H7 (cell line): ENCODE measurements at regions not wholly inside any gene's neighbourhood (a gene's known extent, or its start where the extent isn't known, plus 50 kb on each side); places are given as distances from the start of the nearest gene placed in this dataset.

Source experiments
- DNase-seq: peaks from one replicate; pipeline ENCODE4 v3.0.0; 2012
- H3K27me3 ChIP-seq: 2 replicates; pipeline ENCODE4 v1.6.0; 2011; ENCODE audit warnings: mild to moderate bottlenecking, low read length; ENCODE audit not compliant: control insufficient read depth, insufficient read depth
- H3K36me3 ChIP-seq: replicated peaks from 2 replicates; pipeline ENCODE4 v1.5.1; 2011; ENCODE audit warnings: low read length; ENCODE audit not compliant: control insufficient read depth, insufficient read depth
- H3K4me3 ChIP-seq: 2 replicates; pipeline ENCODE4 v1.5.1; 2011; ENCODE audit warnings: low read depth, mild to moderate bottlenecking, control low read depth, low read length, moderate library complexity; ENCODE audit not compliant: insufficient read depth

DNA sequence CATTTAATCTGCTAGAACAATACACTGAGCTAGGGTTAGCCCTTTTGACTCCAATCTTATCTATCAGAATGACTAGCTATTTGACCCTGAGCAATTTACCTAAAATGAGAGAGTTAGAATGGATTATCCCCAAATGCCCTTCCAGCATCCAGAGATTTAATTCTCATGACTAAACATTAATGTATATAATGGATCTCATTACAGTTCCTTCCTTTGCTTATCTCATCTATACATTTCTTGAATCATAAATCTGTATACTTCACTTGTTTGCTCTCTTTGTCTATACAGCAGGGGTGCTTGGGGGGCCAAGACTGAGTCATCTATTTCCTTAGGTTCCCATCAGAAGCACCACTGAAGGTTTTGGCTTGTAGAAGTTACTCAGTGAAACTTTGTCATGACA, 565.8 kb downstream of the IGSF11 start:
- H3K36me3 ChIP-seq: no peaks in the 10 kb centered on the region
- H3K4me3 ChIP-seq: no peak overlapping the region
- no peaks in the 10 kb centered on the region for H3K27me3 ChIP-seq
- DNase-seq: no peak

DNA sequence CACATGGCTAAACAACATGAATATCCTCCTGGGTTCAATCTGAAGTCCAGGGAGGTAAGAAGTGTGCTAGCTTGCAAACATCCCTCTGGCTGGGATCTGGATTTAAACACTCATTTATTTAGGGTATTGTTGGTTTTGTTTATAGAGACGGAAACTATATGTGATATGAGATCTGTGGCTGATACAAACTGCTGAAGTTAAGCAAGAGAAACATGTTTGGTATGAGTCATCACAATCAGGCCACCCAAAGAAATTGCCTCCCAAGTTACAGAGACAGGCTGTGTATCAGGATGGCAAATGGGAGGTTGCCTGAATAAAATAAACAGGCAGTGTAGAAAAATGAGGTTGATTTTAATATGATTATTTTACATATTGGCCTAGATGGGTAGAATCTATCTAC, 562.1 kb downstream of the IGSF11 start:
- H3K36me3 ChIP-seq: no peaks in the 10 kb centered on the region
- H3K27me3 ChIP-seq: no peaks in the 10 kb centered on the region
- H3K4me3 ChIP-seq: no peak overlapping the region
- DNase-seq: no peak

GRCh38 chr3:118473343-118473742, 561.3 kb downstream of the IGSF11 start:
- DNase-seq: no peak
- Histone ChIP-seq H3K4me3 (no peak overlapping the region), H3K36me3 (no peaks in the 10 kb centered on the region), H3K27me3 (no peaks in the 10 kb centered on the region)

- DNase-seq: no peak
- no peaks in the 10 kb centered on the region for H3K27me3 ChIP-seq
- H3K4me3 ChIP-seq: no peak overlapping the region
- H3K36me3 ChIP-seq: no peaks in the 10 kb centered on the region
These were observed 557.6 kb downstream of the IGSF11 start for GRCh38 chr3:118476885-118477618.

DNA sequence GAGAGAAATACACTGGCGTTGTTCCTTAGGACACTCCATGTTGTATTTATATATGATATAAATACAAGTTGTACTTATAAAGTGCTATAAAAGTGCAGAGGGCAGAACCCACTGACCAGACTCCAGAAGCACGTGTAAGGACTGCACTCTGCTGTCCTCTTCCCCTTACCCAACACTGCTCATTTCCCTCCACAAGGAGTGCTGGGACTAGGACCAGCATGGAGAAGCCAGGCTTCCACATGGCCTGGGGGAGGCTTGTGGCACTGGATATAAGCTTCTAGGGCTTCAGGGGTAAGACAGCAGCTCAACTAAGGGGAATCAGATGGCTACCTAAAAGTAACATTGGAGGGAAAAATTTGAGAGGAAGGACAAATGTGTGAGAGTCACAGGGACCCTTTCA, 556.9 kb downstream of the IGSF11 start:
- Histone ChIP-seq H3K4me3 (no peak overlapping the region), H3K36me3 (no peaks in the 10 kb centered on the region), H3K27me3 (no peaks in the 10 kb centered on the region)
- DNase-seq: no peak

DNA sequence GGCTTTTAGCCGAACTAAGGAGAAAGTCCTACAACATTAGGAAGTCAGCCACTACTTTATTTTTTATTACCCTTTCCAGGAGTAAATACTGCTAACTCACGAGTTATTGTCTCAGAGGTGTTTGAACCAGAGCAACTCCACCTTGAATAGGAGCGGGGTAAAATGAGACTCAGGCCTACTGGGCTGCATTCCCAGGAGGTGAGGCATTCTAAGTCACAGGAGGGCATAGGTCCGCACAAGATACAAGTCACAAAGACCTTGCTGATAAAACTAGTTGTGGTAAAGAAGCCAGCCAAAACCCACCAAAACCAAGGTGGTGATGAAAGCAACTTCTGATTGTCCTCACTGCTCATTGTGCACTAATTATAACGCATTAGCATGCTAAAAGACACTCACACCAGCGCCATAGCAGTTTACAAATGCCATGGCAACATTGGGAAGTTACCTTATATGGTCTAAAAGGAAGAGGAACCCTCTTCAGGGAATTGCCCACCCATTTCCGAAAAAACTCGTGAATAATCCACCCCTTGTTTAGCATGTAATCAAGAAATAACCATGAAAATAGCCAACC, 555.9 kb downstream of the IGSF11 start:
- no peaks in the 10 kb centered on the region for H3K27me3 ChIP-seq
- no peak for DNase-seq
- H3K36me3 ChIP-seq: no peaks in the 10 kb centered on the region

GRCh38 chr3:118479376-118479775, 555.3 kb downstream of the IGSF11 start:
- Histone ChIP-seq H3K27me3 (no peaks in the 10 kb centered on the region), H3K4me3 (no peak overlapping the region), H3K36me3 (no peaks in the 10 kb centered on the region)
- DNase-seq: no peak

More for the DNA sequence above, 555.9 kb downstream of the IGSF11 start:
- H3K4me3 ChIP-seq: no peak overlapping the region

- Histone ChIP-seq H3K36me3 (no peaks in the 10 kb centered on the region), H3K27me3 (no peaks in the 10 kb centered on the region), H3K4me3 (no peak overlapping the region)
- peak; percentile 1 for DNase-seq
These were observed 554.4 kb downstream of the IGSF11 start for GRCh38 chr3:118480101-118480860.

DNA sequence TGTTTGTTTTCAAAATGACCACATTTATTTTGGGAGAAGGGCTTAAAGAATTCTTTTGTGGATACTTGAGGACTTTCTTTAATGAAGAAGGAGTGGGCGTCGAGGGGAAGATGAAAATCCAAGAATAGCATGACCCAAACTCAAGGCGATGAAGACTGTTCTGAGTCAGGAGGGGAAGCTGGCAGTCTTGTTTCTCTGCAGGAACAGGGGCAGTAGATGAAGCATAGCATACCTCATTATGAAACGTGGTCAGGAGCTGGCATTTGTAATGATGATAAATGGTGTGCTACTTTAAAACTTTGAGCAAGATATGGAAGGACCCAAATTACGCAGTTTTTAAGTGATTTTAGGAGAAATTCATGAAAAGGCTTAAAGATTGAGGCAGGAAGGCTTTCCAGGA, 549.0 kb downstream of the IGSF11 start:
- no peaks in the 10 kb centered on the region for H3K36me3 ChIP-seq
- DNase-seq: no peak
- H3K4me3 ChIP-seq: no peak overlapping the region
- no peaks in the 10 kb centered on the region for H3K27me3 ChIP-seq

GRCh38 chr3:118487734-118488133, 546.9 kb downstream of the IGSF11 start:
- no peak for DNase-seq
- no peaks in the 10 kb centered on the region for H3K36me3 ChIP-seq
- no peak overlapping the region for H3K4me3 ChIP-seq
- H3K27me3 ChIP-seq: no peaks in the 10 kb centered on the region

DNA sequence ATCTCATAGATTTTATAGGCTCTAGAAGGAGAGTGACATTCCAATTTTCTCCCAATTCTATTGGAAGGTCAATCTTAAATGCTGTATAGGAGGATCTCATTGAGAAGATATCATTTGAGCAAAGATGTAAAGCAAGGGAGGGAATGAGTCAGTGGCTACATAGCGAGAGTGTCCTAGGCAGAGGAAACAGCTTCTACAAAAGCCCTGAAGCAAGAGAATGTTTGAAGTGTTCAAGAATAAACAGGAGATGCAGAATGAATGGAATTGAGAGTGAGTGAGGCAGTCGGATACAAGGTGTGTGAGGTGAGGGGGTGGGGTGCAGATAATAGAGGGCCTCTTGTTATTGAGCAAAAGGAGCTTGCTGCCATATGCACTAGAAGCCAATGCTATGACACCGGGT, 545.9 kb downstream of the IGSF11 start:
- no peaks in the 10 kb centered on the region for H3K27me3 ChIP-seq
- no peak overlapping the region for H3K4me3 ChIP-seq
- DNase-seq: no peak
- no peaks in the 10 kb centered on the region for H3K36me3 ChIP-seq

DNA sequence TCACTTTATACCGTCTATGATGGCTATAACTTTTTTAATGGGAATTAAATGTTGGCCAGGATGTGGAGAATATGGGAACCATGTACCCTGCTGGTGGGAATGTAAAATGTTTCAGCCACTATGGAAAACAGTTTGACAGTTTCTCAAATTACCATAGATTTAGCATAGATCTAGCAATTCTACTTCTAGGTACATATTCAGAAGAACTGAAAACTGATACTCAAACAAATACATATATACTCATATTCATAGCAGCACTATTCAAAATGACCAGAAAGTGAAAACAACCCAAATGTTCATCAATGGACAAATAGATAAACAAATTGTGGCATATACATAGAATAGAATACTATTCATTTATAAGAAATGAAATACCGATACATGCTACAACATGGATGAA, 539.4 kb downstream of the IGSF11 start:
- H3K4me3 ChIP-seq: no peak overlapping the region
- H3K27me3 ChIP-seq: no peaks in the 10 kb centered on the region
- DNase-seq: no peak
- H3K36me3 ChIP-seq: no peaks in the 10 kb centered on the region

- H3K36me3 ChIP-seq: no peaks in the 10 kb centered on the region
- H3K27me3 ChIP-seq: no peaks in the 10 kb centered on the region
- no peak overlapping the region for H3K4me3 ChIP-seq
- no peak for DNase-seq
These were observed 537.4 kb downstream of the IGSF11 start for GRCh38 chr3:118497274-118497673.

GRCh38 chr3:118501152-118501551, 533.5 kb downstream of the IGSF11 start:
- no peaks in the 10 kb centered on the region for H3K36me3 ChIP-seq
- H3K27me3 ChIP-seq: no peaks in the 10 kb centered on the region
- DNase-seq: peak; percentile 18
- H3K4me3 ChIP-seq: no peak overlapping the region

DNA sequence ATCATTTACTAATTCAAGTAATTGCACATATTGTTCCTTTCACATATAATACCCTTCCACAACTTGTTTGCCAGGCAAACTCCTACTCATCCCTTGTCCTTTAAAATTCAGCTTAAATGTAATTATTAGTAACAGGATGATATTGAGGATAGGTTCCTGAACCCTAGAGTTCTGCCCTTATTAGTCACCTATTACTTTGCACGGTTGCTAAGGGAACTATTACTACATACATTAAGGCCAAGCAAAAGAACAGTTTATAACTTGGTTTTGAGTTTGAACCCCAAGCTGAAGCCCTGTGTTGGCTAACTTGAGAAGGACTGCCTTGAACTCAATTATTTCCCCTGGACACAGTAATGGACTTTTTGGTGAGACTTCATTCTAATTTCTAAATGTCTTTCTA, 529.7 kb downstream of the IGSF11 start:
- no peak for DNase-seq
- Histone ChIP-seq H3K36me3 (no peaks in the 10 kb centered on the region), H3K4me3 (no peak overlapping the region), H3K27me3 (no peaks in the 10 kb centered on the region)
